ENCODE measurements at regions not wholly inside any gene's neighbourhood (a gene's known extent, or its start where the extent isn't known, plus 50 kb on each side); places are given as distances from the start of the nearest gene placed in this dataset.

DNA sequence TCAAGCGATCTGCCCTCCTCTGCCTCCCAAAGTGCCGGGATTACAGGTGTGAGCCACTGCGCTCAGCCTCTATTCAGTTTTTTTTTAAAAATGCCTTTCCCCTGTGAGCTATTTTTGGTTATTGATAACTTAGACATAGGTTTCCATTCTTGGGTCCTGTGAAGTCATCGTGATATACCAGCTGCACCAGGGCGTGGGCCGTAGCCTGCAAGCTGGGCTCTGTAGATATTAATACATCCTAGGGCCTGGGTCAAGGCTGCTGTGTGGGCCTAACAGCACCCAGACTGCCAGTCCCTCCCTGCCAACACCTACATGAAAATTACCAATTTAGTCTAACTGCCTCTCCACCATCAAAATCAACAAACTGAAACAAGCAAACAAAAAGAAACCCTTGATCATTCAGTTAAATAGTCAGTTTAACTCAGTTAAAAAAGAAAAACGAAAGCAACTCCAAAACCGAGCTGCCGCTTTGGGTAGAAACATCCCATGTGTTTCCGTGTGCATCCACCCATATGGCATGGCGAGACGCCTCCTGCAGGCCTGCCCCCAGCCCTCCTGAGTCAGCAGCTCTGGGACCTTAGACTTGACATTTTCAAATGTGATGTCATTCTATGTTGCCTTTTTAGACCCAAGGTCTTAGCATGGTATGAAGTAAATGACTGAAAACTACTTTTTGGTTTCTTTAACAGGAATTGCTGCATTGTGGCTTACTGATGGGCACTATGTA lies 330.2 kb downstream of the GLRX3 start:
- POLR2A ChIA-PET (ENCODE audit: unreplicated experiment) = no interaction called here
- ATAC-seq = no peak
- intact Hi-C loops (cut with micrococcal nuclease) = no loop called here

GRCh38 chr10:130470286-130470685 lies 334.1 kb downstream of the GLRX3 start:
- H3K27me3 ChIP-seq (ENCODE audit: low read length) = no peaks in the 10 kb centered on the region
- no peak overlapping the region for H3K4me2 ChIP-seq (ENCODE audit: low read length)
- H3K4me1 ChIP-seq (ENCODE audit: insufficient read depth, low read length) = no peaks in the 10 kb centered on the region
- intact Hi-C loops (cut with micrococcal nuclease) = no loop called here
- no peaks in the 10 kb centered on the region for H4K20me1 ChIP-seq (ENCODE audit: low read length)
- CTCF ChIA-PET = no interaction called here
- DNase-seq = no peak
- no peaks in the 10 kb centered on the region for H3K9me2 ChIP-seq (replicated peaks; ENCODE audit: low read length)
- H3K4me3 ChIP-seq (ENCODE audit: low read length) = no peak overlapping the region
- no peak overlapping the region for H2AFZ ChIP-seq (ENCODE audit: low read length)
- POLR2A ChIA-PET (ENCODE audit: unreplicated experiment) = no interaction called here
- H3K79me2 ChIP-seq (ENCODE audit: low read length) = no peaks in the 10 kb centered on the region
- no peak overlapping the region for H3K9ac ChIP-seq (ENCODE audit: low read length)
- no peak for ATAC-seq
- no peak overlapping the region for H3K27ac ChIP-seq (ENCODE audit: low read length)
- H3K36me3 ChIP-seq (ENCODE audit: low read depth, low read length) = no peaks in the 10 kb centered on the region
- no peaks in the 10 kb centered on the region for H3F3A ChIP-seq (ENCODE audit: low read length, unreplicated experiment)
- TF ChIP-seq EZH2phosphoT487 (IDR thresholded peaks at IDR 0.05; ENCODE audit: borderline replicate concordance, low read length) (no peak), CTCF (conservative IDR thresholded peaks at IDR 0.05; ENCODE audit: low read depth, low read length) (no peak), EZH2 (IDR thresholded peaks at IDR 0.05; ENCODE audit: low read length, unreplicated experiment) (no peak)
- no peaks in the 10 kb centered on the region for H3K9me3 ChIP-seq (ENCODE audit: low read length)
- no TSS peak for BruUV-seq (replicated peaks)

More for the DNA sequence above, 330.2 kb downstream of the GLRX3 start:
- Histone ChIP-seq H3K4me2 (ENCODE audit: low read length) (no peak overlapping the region), H3K9me2 (replicated peaks; ENCODE audit: low read length) (no peaks in the 10 kb centered on the region), H4K20me1 (ENCODE audit: low read length) (no peaks in the 10 kb centered on the region), H3K27ac (ENCODE audit: low read length) (no peak overlapping the region), H3K36me3 (ENCODE audit: low read depth, low read length) (no peaks in the 10 kb centered on the region), H3K9me3 (ENCODE audit: low read length) (no peaks in the 10 kb centered on the region), H3K79me2 (ENCODE audit: low read length) (no peaks in the 10 kb centered on the region), H3K9ac (ENCODE audit: low read length) (no peak overlapping the region), H3F3A (ENCODE audit: low read length, unreplicated experiment) (no peaks in the 10 kb centered on the region), H3K4me3 (ENCODE audit: low read length) (no peak overlapping the region), H2AFZ (ENCODE audit: low read length) (no peak overlapping the region), H3K27me3 (ENCODE audit: low read length) (no peaks in the 10 kb centered on the region), H3K4me1 (ENCODE audit: insufficient read depth, low read length) (no peaks in the 10 kb centered on the region)
- TF ChIP-seq CTCF (conservative IDR thresholded peaks at IDR 0.05; ENCODE audit: low read depth, low read length) (no peak), EZH2 (IDR thresholded peaks at IDR 0.05; ENCODE audit: low read length, unreplicated experiment) (no peak), EZH2phosphoT487 (IDR thresholded peaks at IDR 0.05; ENCODE audit: borderline replicate concordance, low read length) (no peak)
- CTCF ChIA-PET = no interaction called here
- DNase-seq = no peak
- no TSS peak for BruUV-seq (replicated peaks)

- no peaks in the 10 kb centered on the region for H4K20me1 ChIP-seq (ENCODE audit: low read length)
- H3K4me3 ChIP-seq (ENCODE audit: low read length) = no peak overlapping the region
- H3F3A ChIP-seq (ENCODE audit: low read length, unreplicated experiment) = no peaks in the 10 kb centered on the region
- H3K4me2 ChIP-seq (ENCODE audit: low read length) = no peak overlapping the region
- ChIA-PET CTCF (no interaction called here), POLR2A (ENCODE audit: unreplicated experiment) (no interaction called here)
- H3K36me3 ChIP-seq (ENCODE audit: low read depth, low read length) = no peaks in the 10 kb centered on the region
- DNase-seq (no peak), ATAC-seq (no peak)
- no peaks in the 10 kb centered on the region for H3K9me3 ChIP-seq (ENCODE audit: low read length)
- no peaks in the 10 kb centered on the region for H3K27me3 ChIP-seq (ENCODE audit: low read length)
- no peak overlapping the region for H3K9ac ChIP-seq (ENCODE audit: low read length)
- TF ChIP-seq EZH2 (IDR thresholded peaks at IDR 0.05; ENCODE audit: low read length, unreplicated experiment) (no peak), EZH2phosphoT487 (IDR thresholded peaks at IDR 0.05; ENCODE audit: borderline replicate concordance, low read length) (no peak), CTCF (conservative IDR thresholded peaks at IDR 0.05; ENCODE audit: low read depth, low read length) (no peak)
- intact Hi-C loops (cut with micrococcal nuclease) = no loop called here
- no peaks in the 10 kb centered on the region for H3K9me2 ChIP-seq (replicated peaks; ENCODE audit: low read length)
- no peak overlapping the region for H2AFZ ChIP-seq (ENCODE audit: low read length)
- no peak overlapping the region for H3K27ac ChIP-seq (ENCODE audit: low read length)
- no peaks in the 10 kb centered on the region for H3K79me2 ChIP-seq (ENCODE audit: low read length)
- no peaks in the 10 kb centered on the region for H3K4me1 ChIP-seq (ENCODE audit: insufficient read depth, low read length)
- BruUV-seq (replicated peaks) = no TSS peak
Measured at GRCh38 chr10:130470973-130471372, 334.8 kb downstream of the GLRX3 start.
